DMS79 treated with DMSO at 0.1 percent for 48 hours (cell line): ENCODE measurements at regions not wholly inside any gene's neighbourhood (a gene's known extent, or its start where the extent isn't known, plus 50 kb on each side); places are given as distances from the start of the nearest gene placed in this dataset.

Experiments used
- DNase-seq: peaks from one replicate; lab custom pipeline; 2025; lab: John Stamatoyannopoulos, UW

DNA sequence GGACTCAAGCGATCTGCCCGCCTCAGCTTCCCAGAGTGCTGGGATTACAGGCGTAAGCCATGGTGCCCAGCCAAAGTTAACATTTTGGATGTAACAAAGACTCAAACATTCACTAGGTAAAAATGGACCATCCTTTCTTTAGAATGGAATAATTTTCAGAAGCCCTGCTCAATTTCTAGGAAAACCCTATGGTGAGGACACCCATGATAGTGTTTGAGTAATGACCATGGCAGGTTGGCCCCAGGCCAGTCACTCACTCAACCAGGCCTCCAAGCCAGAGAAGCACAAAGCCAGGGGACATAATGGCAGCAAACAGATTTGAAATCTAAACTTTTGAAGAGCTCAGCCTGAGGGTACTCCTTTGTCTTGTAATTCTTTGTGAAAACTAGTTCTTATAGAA, 59.9 kb upstream of the GPR6 start:
- DNase-seq, result no peak

DNA sequence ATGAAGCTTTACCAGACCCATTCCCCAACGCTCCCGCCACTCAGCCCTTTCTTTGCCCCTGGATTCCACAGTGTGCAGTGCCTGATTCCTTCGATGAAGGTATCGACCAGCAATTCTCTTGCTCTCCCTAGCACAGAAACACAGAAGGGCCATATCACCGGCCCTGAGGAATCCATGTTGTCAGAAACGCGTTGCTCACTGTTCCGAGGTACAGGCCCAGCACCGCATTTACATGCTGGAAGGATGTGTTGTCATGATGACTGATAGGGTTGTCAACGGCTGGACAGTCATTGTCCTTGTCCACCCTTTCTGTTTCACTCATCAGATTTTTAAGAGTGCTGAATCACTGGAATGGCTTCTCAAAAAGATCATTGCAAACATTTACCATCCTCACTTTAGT, 57.2 kb upstream of the GPR6 start:
- no peak for DNase-seq

DNA sequence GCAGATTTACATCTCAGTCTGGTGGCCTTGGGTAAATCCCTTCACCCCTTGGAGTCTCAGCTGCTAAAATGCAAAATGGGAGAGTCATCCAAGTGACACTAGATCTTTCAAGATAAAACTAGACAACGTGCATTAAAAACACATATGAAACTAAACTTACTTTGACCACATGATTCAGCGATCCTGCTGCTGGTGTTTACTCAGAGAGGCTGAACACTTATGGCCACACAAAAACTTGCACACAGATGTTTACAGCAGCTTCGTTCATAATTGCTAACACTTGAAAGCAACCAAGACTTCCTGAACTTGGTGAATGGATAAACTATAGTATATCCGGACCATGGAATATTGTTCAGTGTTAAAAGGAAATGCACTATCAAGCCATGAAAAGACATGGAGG, 55.3 kb upstream of the GPR6 start:
- DNase-seq, result no peak

DNA sequence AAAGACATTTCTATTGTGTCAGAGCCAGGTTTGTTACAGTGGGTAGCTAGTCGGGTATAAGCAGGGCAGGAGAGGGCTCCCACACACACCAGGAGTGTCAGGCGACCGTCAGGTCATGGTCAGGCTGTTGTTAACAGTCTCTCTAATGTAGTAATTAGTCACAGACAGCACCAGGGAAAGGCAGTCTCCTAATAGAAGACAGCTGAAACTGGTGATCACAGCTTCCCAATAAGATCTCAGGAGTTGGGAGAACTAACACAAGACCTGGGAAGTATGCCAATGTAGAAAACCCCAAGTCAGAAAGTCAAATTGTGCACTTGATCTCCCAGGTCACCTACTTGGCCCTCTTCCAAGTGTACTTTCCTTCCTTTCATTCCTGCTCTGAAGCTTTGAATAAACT, 53.0 kb upstream of the GPR6 start:
- DNase-seq, result peak; percentile 76

DNA sequence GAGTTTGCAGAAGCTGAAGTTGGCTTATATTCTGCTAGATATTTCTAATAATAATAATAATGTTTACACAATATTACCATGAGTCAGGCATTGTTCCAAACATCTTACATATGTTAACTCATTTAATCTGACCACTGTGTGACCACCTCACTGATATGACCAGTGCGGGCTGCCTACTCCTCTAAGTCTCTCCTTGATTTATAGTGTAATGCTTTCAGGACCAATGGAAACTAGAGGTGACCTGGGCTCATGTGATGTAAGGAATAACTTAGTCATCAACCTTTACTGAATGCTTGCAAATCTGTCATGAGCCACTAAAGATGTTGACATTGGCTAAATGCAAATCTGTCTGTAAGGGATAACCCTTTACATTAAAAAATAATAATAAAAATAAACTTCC, 51.1 kb upstream of the GPR6 start:
- DNase-seq, result no peak
